Superior temporal gyrus (tissue), 1 donor: ENCODE measurements at regions not wholly inside any gene's neighbourhood (a gene's known extent, or its start where the extent isn't known, plus 50 kb on each side); places are given as distances from the start of the nearest gene placed in this dataset.
A peak's percentile ranks its signal among the peaks of the same experiment; 100 is the strongest.

Source experiments
- DNase-seq: peaks from one replicate; pipeline ENCODE4 v3.0.0-alpha.2; 2016; ENCODE audit errors: extremely low spot score

GRCh38 chr6:23307516-23307915, 738.1 kb downstream of the HDGFL1 start:
- no peak for DNase-seq

GRCh38 chr6:23308166-23308565, 738.8 kb downstream of the HDGFL1 start:
- DNase-seq = no peak

- no peak for DNase-seq
Measured at GRCh38 chr6:23311211-23311610, 741.8 kb downstream of the HDGFL1 start.

GRCh38 chr6:23316131-23316530, 746.8 kb downstream of the HDGFL1 start:
- no peak for DNase-seq

- DNase-seq = peak; percentile 51
Measured at GRCh38 chr6:23316931-23317330, 747.6 kb downstream of the HDGFL1 start.

- DNase-seq = no peak
Measured at GRCh38 chr6:23319582-23319981, 750.2 kb downstream of the HDGFL1 start.

GRCh38 chr6:23320471-23321015, 751.2 kb downstream of the HDGFL1 start:
- DNase-seq = no peak

GRCh38 chr6:23323897-23324296, 754.5 kb downstream of the HDGFL1 start:
- DNase-seq = no peak

GRCh38 chr6:23325065-23325464, 755.7 kb downstream of the HDGFL1 start:
- no peak for DNase-seq

GRCh38 chr6:23327621-23328020, 758.3 kb downstream of the HDGFL1 start:
- no peak for DNase-seq

- DNase-seq = no peak
Measured at GRCh38 chr6:23329086-23329485, 759.7 kb downstream of the HDGFL1 start.

- no peak for DNase-seq
Measured at GRCh38 chr6:23330632-23331031, 761.3 kb downstream of the HDGFL1 start.

- DNase-seq = no peak
Measured at GRCh38 chr6:23334360-23334759, 765.0 kb downstream of the HDGFL1 start.

- DNase-seq = no peak
Measured at GRCh38 chr6:23335894-23336293, 766.5 kb downstream of the HDGFL1 start.

- DNase-seq = no peak
Measured at GRCh38 chr6:23339268-23339667, 769.9 kb downstream of the HDGFL1 start.

GRCh38 chr6:23340271-23340670, 770.9 kb downstream of the HDGFL1 start:
- no peak for DNase-seq

GRCh38 chr6:23343610-23344306, 774.4 kb downstream of the HDGFL1 start:
- no peak for DNase-seq

GRCh38 chr6:23348185-23348584, 777.8 kb upstream of the NRSN1 start:
- DNase-seq = no peak

GRCh38 chr6:23349521-23350147, 776.4 kb upstream of the NRSN1 start:
- no peak for DNase-seq

- no peak for DNase-seq
Measured at GRCh38 chr6:23350752-23351453, 775.1 kb upstream of the NRSN1 start.

- DNase-seq = no peak
Measured at GRCh38 chr6:23354004-23354403, 772.0 kb upstream of the NRSN1 start.

GRCh38 chr6:23357185-23357766, 768.7 kb upstream of the NRSN1 start:
- no peak for DNase-seq
